Upper lobe of left lung (tissue), 6 donors: ENCODE measurements at regions not wholly inside any gene's neighbourhood (a gene's known extent, or its start where the extent isn't known, plus 50 kb on each side); places are given as distances from the start of the nearest gene placed in this dataset.
"Not testable (repeated sequence)": the region's sequence is repeated elsewhere in the genome, so short reads cannot be mapped to it uniquely, and the experiment has no call there.

Experiments used
- ATAC-seq, 2 donors: fragments of 200-7000 bp; cut with Tn5 transposase; one replicate each; pipeline ENCODE4 v1.9.1; 2022; ENCODE audit warnings: mild to moderate bottlenecking in 2 of 2, moderate library complexity in 2 of 2; ENCODE audit not compliant: low FRiP score in 2 of 2
- DNase-seq, 2 donors: peaks; one replicate each; pipeline ENCODE4 v3.0.0-alpha.2; 2019 to 2020
- H3K27ac ChIP-seq, 4 donors: fragments of 200-600 bp; sonication (generic); one replicate each; pipeline ENCODE4 v1.5.1; 2016 to 2019
- H3K27me3 ChIP-seq, 4 donors: fragments of 200-600 bp; sonication (generic); one replicate each; pipeline ENCODE4 v1.5.1; 2017 to 2019
- H3K36me3 ChIP-seq, 4 donors: fragments of 200-600 bp; sonication (generic); one replicate each; pipeline ENCODE4 v1.5.1; 2016 to 2019
- H3K4me1 ChIP-seq, 4 donors: fragments of 200-600 bp; sonication (generic); one replicate each; pipeline ENCODE4 v1.5.1; 2018 to 2019
- H3K4me3 ChIP-seq, 4 donors: fragments of 200-600 bp; sonication (generic); one replicate each; pipeline ENCODE4 v1.5.1; 2017 to 2019; ENCODE audit warnings: mild to moderate bottlenecking in 2 of 4, moderate library complexity in 1 of 4
- H3K9me3 ChIP-seq, 4 donors: fragments of 200-600 bp; sonication (generic); one replicate each; pipeline ENCODE4 v1.5.1; 2018 to 2019
- EP300 ChIP-seq, 4 donors: sonication (generic); formaldehyde crosslinking; IDR thresholded peaks; one replicate each; pipeline ENCODE4 v1.5.1; 2017; ENCODE audit warnings: antibody characterized with exemption in 4 of 4, control low read depth in 2 of 4
- POLR2A ChIP-seq, 4 donors: fragments of 450-650 bp; IDR thresholded peaks; one replicate each; pipeline ENCODE4 v1.5.1; 2016 to 2017; ENCODE audit warnings: antibody characterized with exemption in 4 of 4, mild to moderate bottlenecking in 2 of 4
- POLR2AphosphoS5 ChIP-seq, 2 donors: sonication (generic); formaldehyde crosslinking; IDR thresholded peaks; one replicate each; pipeline ENCODE4 v1.5.1; 2017; ENCODE audit warnings: antibody characterized with exemption in 2 of 2
- WGBS, 2 donors: methylation state at CpG; one replicate each; pipeline ENCODE4 v1.1.5; 2017 to 2018; 5-methylcytosine and 5-hydroxymethylcytosine counted together
- TF ChIP-seq, protein P1 (sequence below), 6 experiments: fragments of 450-650 bp in 4 of 6; fragments of 200-600 bp in 2 of 6; sonication (generic) in 2 of 6; IDR thresholded peaks; one replicate each; pipeline ENCODE4 v1.5.1; 2016 to 2019; ENCODE audit warnings: antibody characterized with exemption in 6 of 6
- donor health status: DM: no; HTN: no; CAD: no; lungs with moderate emphysema.
- donor health status: DM: no; HTN: yes; CAD: no; lungs with severe emphysema.

DNA sequence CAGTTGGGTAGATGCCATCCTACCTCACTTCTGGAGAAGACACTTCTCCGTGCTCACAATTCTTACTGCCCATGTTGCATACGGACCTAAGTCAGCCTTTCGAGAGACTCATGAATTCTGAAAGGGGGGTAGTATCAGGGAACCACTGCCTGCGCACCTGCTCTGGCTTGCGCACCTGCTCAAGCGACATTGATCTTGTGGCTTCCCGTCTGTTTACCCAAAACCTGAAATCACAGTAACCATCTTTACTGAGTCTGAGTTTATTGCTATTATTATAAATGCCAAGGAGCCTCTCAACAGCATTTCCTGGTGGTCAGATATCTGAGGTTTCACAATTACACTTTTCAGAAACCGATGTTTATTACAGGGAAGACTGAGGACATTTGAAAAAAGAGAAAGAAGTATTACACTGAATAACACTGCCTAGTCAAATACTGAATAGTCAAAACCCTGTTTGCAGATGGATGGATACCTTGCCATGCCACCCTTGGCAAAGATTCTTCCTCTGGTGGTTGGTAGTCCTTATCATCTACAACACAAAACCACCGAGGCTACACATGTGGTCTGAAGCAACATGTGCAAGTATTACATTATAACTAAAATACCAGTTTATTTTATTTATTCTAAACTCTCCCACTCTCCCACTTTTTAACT, 208.7 kb downstream of the SIPA1L2 start:
- H3K4me1 ChIP-seq = no peaks in the 10 kb centered on the region
- H3K36me3 ChIP-seq = peaks cover 4 to 55% (median 15%) of the 10 kb centered on the region in 4 donors
- no peak for ATAC-seq
- no peak overlapping the region for H3K27ac ChIP-seq
- no peaks in the 10 kb centered on the region for H3K27me3 ChIP-seq
- TF ChIP-seq POLR2AphosphoS5 (IDR thresholded peaks at IDR 0.05) = no peak
- TF ChIP-seq, protein P1, sequence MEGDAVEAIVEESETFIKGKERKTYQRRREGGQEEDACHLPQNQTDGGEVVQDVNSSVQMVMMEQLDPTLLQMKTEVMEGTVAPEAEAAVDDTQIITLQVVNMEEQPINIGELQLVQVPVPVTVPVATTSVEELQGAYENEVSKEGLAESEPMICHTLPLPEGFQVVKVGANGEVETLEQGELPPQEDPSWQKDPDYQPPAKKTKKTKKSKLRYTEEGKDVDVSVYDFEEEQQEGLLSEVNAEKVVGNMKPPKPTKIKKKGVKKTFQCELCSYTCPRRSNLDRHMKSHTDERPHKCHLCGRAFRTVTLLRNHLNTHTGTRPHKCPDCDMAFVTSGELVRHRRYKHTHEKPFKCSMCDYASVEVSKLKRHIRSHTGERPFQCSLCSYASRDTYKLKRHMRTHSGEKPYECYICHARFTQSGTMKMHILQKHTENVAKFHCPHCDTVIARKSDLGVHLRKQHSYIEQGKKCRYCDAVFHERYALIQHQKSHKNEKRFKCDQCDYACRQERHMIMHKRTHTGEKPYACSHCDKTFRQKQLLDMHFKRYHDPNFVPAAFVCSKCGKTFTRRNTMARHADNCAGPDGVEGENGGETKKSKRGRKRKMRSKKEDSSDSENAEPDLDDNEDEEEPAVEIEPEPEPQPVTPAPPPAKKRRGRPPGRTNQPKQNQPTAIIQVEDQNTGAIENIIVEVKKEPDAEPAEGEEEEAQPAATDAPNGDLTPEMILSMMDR (IDR thresholded peaks at IDR 0.05) = no peak
- no peak for TF ChIP-seq POLR2A (IDR thresholded peaks at IDR 0.05)
- TF ChIP-seq EP300 (IDR thresholded peaks at IDR 0.05) = no peak
- no peaks in the 10 kb centered on the region for H3K9me3 ChIP-seq
- WGBS, 2 donors = 88 to 90% methylated on average over 9 of the region's 9 CpGs
- no peak overlapping the region for H3K4me3 ChIP-seq
- DNase-seq = no peak

DNA sequence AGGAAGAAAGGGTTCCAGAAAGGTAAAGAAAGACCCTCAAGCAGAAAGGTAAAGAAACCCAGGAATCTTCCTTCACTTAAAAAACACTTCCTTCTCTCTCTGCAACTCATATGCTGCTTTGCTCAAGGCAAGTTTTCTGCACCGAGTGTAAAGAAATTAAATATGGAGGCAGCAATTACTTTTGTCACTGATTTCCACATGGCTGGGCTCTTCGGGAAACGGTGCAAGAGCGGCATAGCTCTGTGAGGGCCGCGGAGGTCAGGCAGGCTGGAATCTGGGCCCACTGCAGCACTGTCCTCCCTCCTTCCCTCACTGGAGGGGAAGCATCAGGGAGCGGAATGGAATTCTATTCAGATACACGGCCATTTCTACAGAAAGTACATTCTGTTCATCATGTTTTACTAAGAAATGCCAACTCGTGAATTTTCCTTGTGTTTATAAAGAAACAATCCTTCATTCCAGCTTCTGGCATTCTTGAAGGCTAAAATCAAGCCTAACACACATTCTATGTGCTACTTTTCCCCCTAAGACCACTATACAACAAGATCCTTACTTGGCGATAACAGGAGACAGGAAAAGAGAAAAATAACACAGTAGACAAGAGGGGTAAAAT, 212.2 kb downstream of the SIPA1L2 start:
- Histone ChIP-seq H3K4me1 (no peaks in the 10 kb centered on the region), H3K4me3 (no peak overlapping the region), H3K27me3 (no peaks in the 10 kb centered on the region), H3K27ac (no peak overlapping the region), H3K9me3 (no peaks in the 10 kb centered on the region), H3K36me3 (peaks cover 5 to 59% (median 25%) of the 10 kb centered on the region in 4 donors)
- no peak for TF ChIP-seq EP300 (IDR thresholded peaks at IDR 0.05)
- TF ChIP-seq, protein P1 (IDR thresholded peaks at IDR 0.05) = no peak
- TF ChIP-seq POLR2AphosphoS5 (IDR thresholded peaks at IDR 0.05) = no peak
- no peak for TF ChIP-seq POLR2A (IDR thresholded peaks at IDR 0.05)
- WGBS, 2 donors = 87 to 92% methylated on average over 10 of the region's 10 CpGs
- DNase-seq (peak in 1 of 2 donors; percentile 18), ATAC-seq (no peak)

DNA sequence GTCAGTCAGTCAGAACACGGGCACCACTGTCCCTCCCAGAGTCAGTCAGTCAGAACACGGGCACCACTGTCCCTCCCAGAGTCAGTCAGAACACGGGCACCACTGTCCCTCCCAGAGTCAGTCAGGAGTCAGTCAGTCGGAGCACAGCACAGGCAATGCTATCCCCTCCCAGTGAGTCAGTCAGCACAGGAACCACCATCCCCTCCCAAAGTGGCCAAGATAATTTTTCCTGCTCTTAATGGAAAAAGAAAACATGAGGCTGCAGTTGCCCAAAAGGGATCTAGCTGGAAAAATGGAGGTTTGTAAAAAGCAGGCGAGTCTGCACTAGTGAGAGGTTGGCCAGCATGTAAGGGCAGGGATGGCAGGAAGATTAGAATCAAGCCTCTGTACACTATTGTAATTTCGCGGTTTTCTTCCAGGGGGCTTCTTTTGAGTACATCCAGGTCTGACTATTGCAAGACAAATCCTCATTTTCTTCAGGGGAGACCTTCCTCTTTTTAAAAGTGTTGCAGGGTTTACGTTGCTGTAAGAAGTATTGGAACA, 213.8 kb downstream of the SIPA1L2 start:
- Histone ChIP-seq H3K27ac (no peak overlapping the region), H3K4me1 (no peaks in the 10 kb centered on the region), H3K27me3 (no peaks in the 10 kb centered on the region), H3K4me3 (no peak overlapping the region), H3K36me3 (peaks cover 5 to 64% (median 22%) of the 10 kb centered on the region in 4 donors), H3K9me3 (no peaks in the 10 kb centered on the region)
- ATAC-seq = no peak
- WGBS, 2 donors = 83 to 88% methylated on average over 5 to 6 of the region's 8 CpGs
- no peak for DNase-seq
- TF ChIP-seq, protein P1 (IDR thresholded peaks at IDR 0.05) = no peak
- TF ChIP-seq POLR2AphosphoS5 (IDR thresholded peaks at IDR 0.05) (no peak), POLR2A (IDR thresholded peaks at IDR 0.05) (no peak), EP300 (IDR thresholded peaks at IDR 0.05) (no peak)

DNA sequence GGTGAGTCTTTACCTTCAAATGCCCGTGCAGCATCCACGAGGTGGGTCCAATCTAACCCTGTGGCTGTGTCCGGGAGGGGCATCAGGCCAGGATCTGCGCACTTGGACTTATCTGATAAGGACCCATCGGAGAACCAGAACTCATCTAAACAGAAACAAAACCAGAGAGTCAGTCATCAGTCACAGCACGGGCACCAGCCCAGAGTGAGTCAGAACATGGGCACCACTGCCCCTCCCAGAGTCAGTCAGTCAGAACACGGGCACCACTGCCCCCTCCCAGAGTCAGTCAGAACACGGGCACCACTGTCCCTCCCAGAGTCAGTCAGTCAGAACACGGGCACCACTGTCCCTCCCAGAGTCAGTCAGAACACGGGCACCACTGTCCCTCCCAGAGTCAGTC, 214.5 kb downstream of the SIPA1L2 start:
- not testable (repeated sequence) for ATAC-seq, H3K27me3 ChIP-seq, H3K9me3 ChIP-seq, H3K4me3 ChIP-seq, H3K27ac ChIP-seq, DNase-seq, H3K4me1 ChIP-seq
- H3K36me3 ChIP-seq = peaks cover 5 to 64% (median 22%) of the 10 kb centered on the region in 4 donors
- WGBS, 2 donors = 90 to 92% methylated on average over 2 to 10 of the region's 10 CpGs

DNA sequence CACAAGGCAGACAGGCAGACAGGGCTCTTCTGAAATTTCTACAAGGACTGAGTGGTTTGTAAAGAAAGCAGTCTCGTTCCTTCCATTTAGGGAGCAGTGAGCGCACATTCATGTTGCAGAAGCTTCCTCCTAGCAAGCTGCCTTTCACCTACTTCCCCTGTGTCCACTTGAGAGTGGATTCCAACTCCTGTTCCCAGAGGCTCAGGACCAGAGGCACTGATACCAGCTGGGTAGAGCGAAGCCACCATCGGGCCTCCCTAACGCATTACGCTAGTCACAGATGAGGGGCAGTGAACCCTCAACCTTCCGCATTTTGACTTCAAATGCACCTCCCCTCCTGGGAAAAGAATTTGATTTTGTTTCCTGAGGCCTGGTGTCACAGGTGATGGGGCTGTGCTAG, 215.8 kb downstream of the SIPA1L2 start:
- H3K4me3 ChIP-seq = no peak overlapping the region
- WGBS, 2 donors = 91 to 96% methylated on average over 7 of the region's 7 CpGs
- H3K27me3 ChIP-seq = no peaks in the 10 kb centered on the region
- no peak for DNase-seq
- H3K27ac ChIP-seq = no peak overlapping the region
- TF ChIP-seq, protein P1 (IDR thresholded peaks at IDR 0.05) = no peak
- TF ChIP-seq EP300 (IDR thresholded peaks at IDR 0.05) (no peak), POLR2AphosphoS5 (IDR thresholded peaks at IDR 0.05) (no peak), POLR2A (IDR thresholded peaks at IDR 0.05) (no peak)
- no peaks in the 10 kb centered on the region for H3K4me1 ChIP-seq
- peaks cover 7 to 12% (median 10%) of the 10 kb centered on the region in 4 donors for H3K9me3 ChIP-seq
- H3K36me3 ChIP-seq = peaks cover 5 to 58% (median 23%) of the 10 kb centered on the region in 4 donors
- no peak for ATAC-seq
